DND-41 (cell line): ENCODE measurements at regions not wholly inside any gene's neighbourhood (a gene's known extent, or its start where the extent isn't known, plus 50 kb on each side); places are given as distances from the start of the nearest gene placed in this dataset.

Experiments
- EZH2 ChIP-seq: IDR thresholded peaks from 3 replicates; pipeline ENCODE4 v1.6.1; 2012; ENCODE audit warnings: borderline replicate concordance, low read depth, mild to moderate bottlenecking, moderate library complexity, low read length, inconsistent platforms; ENCODE audit not compliant: severe bottlenecking
- TF ChIP-seq, protein P1 (sequence below): IDR thresholded peaks from 2 replicates; pipeline ENCODE4 v1.5.1; 2012; ENCODE audit warnings: borderline replicate concordance, low read length, moderate library complexity, mild to moderate bottlenecking; ENCODE audit not compliant: poor library complexity, severe bottlenecking; ENCODE audit errors: extremely low read depth

DNA sequence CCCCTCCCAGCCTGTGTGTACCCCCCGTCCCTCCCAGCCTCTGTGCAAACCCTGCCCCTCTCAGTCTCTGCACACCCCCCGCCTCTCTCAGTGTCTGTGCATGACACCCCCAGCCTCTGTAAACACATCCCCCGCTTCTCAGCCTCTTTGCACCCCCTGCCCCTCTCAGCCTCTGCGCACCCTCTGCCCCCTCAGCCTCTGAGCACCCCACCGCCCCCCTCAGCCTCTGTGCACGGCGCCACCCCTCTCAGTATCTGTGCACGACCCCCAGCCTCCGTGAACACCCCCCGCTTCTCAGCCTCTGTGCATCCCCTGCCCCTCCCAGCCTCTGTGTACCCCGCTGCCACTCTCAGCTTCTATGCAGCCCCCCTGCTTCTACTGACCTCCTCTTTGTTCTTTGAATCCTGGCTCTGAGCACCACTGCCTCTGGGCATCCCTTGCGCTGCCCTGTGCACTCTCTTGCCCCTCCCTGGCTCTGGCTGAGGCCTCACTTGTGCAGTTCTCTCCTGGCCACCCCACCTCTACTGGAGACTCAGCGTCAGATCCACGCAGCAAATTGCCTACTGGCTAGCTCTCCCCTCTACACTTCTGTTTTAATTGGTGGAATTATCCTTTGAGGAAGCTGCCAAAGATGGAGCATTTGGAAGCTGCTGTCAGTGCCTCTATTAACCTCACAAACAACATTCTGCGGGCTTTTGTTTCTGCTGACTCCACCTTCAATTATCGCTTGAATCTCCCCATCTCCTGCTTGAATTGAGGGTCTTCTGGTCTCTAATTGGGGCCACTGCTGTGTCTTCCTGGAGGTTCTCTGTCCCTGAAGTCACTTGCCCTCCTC lies 838.6 kb downstream of the TBC1D22A start:
- TF ChIP-seq, protein P1, sequence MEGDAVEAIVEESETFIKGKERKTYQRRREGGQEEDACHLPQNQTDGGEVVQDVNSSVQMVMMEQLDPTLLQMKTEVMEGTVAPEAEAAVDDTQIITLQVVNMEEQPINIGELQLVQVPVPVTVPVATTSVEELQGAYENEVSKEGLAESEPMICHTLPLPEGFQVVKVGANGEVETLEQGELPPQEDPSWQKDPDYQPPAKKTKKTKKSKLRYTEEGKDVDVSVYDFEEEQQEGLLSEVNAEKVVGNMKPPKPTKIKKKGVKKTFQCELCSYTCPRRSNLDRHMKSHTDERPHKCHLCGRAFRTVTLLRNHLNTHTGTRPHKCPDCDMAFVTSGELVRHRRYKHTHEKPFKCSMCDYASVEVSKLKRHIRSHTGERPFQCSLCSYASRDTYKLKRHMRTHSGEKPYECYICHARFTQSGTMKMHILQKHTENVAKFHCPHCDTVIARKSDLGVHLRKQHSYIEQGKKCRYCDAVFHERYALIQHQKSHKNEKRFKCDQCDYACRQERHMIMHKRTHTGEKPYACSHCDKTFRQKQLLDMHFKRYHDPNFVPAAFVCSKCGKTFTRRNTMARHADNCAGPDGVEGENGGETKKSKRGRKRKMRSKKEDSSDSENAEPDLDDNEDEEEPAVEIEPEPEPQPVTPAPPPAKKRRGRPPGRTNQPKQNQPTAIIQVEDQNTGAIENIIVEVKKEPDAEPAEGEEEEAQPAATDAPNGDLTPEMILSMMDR = no peak
- no peak for TF ChIP-seq EZH2
